HEK293 (cell line): ENCODE measurements at regions not wholly inside any gene's neighbourhood (a gene's known extent, or its start where the extent isn't known, plus 50 kb on each side); places are given as distances from the start of the nearest gene placed in this dataset.

Experiments
- CTCF ChIA-PET: fragments of 350-600 bp; formaldehyde crosslinking; extraction: SDS; loops from one replicate; lab custom pipeline; 2021; ENCODE audit warnings: antibody characterized with exemption; lab: Yijun Ruan, JAX
- POLR2A ChIA-PET: fragments of 300-600 bp; formaldehyde crosslinking; extraction: SDS; loops from one replicate; lab custom pipeline; 2020; ENCODE audit warnings: antibody characterized with exemption, inconsistent platforms; lab: Yijun Ruan, JAX
- H3K27ac ChIP-seq: fragments of 200-500 bp; sonication (Bioruptor generic); 2 replicates; pipeline ENCODE4 v1.5.1; 2014; ENCODE audit warnings: low read depth, low read length, control low read depth, inconsistent platforms; ENCODE audit errors: extremely low read depth
- H3K36me3 ChIP-seq, 2 experiments: fragments of 200-500 bp in 1 of 2; sonication (Bioruptor generic) in 1 of 2; 1 replicate in 1 of 2; 2 replicates in 1 of 2; pipeline ENCODE4 v1.5.1; 2014 to 2017; ENCODE audit warnings: inconsistent platforms in 2 of 2, low read length in 2 of 2; ENCODE audit not compliant: control insufficient read depth in 2 of 2, insufficient read depth in 1 of 2
- H3K4me1 ChIP-seq: fragments of 200-500 bp; sonication (Bioruptor generic); 2 replicates; pipeline ENCODE4 v1.5.1; 2014; ENCODE audit warnings: mild to moderate bottlenecking, low read length, inconsistent platforms; ENCODE audit not compliant: control insufficient read depth, insufficient read depth
- H3K4me3 ChIP-seq: 2 replicates; pipeline ENCODE4 v1.5.1; 2011; ENCODE audit warnings: low read depth, mild to moderate bottlenecking, control low read depth, low read length, moderate library complexity
- H3K9me3 ChIP-seq: fragments of 200-500 bp; sonication (Bioruptor generic); 2 replicates; pipeline ENCODE4 v1.5.1; 2014; ENCODE audit warnings: low read depth, low read length, inconsistent platforms; ENCODE audit not compliant: control insufficient read depth, insufficient read depth
- BCL11A ChIP-seq: fragments of 450-650 bp; formaldehyde crosslinking; IDR thresholded peaks from 2 replicates; pipeline ENCODE4 v1.5.1; 2016; ENCODE audit warnings: low read depth, missing biosample characterization, missing genetic modification characterization
- EGR2 ChIP-seq: fragments of 450-650 bp; formaldehyde crosslinking; IDR thresholded peaks from 2 replicates; pipeline ENCODE4 v1.5.1; 2016; ENCODE audit warnings: low read depth, missing biosample characterization, missing genetic modification characterization
- OVOL3 ChIP-seq: fragments of 450-650 bp; formaldehyde crosslinking; IDR thresholded peaks from 2 replicates; pipeline ENCODE4 v1.5.1; 2016; ENCODE audit warnings: missing biosample characterization, missing genetic modification characterization
- PATZ1 ChIP-seq: fragments of 450-650 bp; formaldehyde crosslinking; IDR thresholded peaks from 2 replicates; pipeline ENCODE4 v1.5.1; 2016; ENCODE audit warnings: missing biosample characterization, missing genetic modification characterization
- REPIN1 ChIP-seq: fragments of 450-650 bp; formaldehyde crosslinking; IDR thresholded peaks from 2 replicates; pipeline ENCODE4 v1.5.1; 2017; ENCODE audit warnings: missing biosample characterization, missing genetic modification characterization, low read depth
- TCF7L2 ChIP-seq: IDR thresholded peaks from 2 replicates; pipeline ENCODE4 v1.6.1; 2011; ENCODE audit warnings: low read depth, mild to moderate bottlenecking, inconsistent platforms, low read length, moderate library complexity, borderline replicate concordance
- YY1 ChIP-seq: fragments of 450-650 bp; formaldehyde crosslinking; IDR thresholded peaks from 2 replicates; pipeline ENCODE4 v1.5.1; 2018; ENCODE audit warnings: missing biosample characterization, missing genetic modification characterization
- ZBTB20 ChIP-seq: fragments of 450-650 bp; formaldehyde crosslinking; IDR thresholded peaks from 2 replicates; pipeline ENCODE4 v1.5.1; 2016; ENCODE audit warnings: missing biosample characterization, missing genetic modification characterization
- ZFP37 ChIP-seq: fragments of 450-650 bp; formaldehyde crosslinking; IDR thresholded peaks from 2 replicates; pipeline ENCODE4 v1.5.1; 2016; ENCODE audit warnings: missing biosample characterization, missing genetic modification characterization
- ZNF18 ChIP-seq: fragments of 450-650 bp; formaldehyde crosslinking; IDR thresholded peaks from 2 replicates; pipeline ENCODE4 v1.5.1; 2016; ENCODE audit warnings: missing biosample characterization, missing genetic modification characterization
- ZNF2 ChIP-seq: fragments of 450-650 bp; formaldehyde crosslinking; IDR thresholded peaks from 2 replicates; pipeline ENCODE4 v1.5.1; 2016; ENCODE audit warnings: missing biosample characterization, missing genetic modification characterization
- ZNF23 ChIP-seq: fragments of 450-650 bp; formaldehyde crosslinking; IDR thresholded peaks from 2 replicates; pipeline ENCODE4 v1.5.1; 2016; ENCODE audit warnings: missing biosample characterization, missing genetic modification characterization, borderline replicate concordance
- ZNF24 ChIP-seq: fragments of 450-650 bp; formaldehyde crosslinking; IDR thresholded peaks from 2 replicates; pipeline ENCODE4 v1.5.1; 2016; ENCODE audit warnings: missing biosample characterization, missing genetic modification characterization
- ZNF266 ChIP-seq: fragments of 450-650 bp; formaldehyde crosslinking; IDR thresholded peaks from 2 replicates; pipeline ENCODE4 v1.5.1; 2016; ENCODE audit warnings: missing biosample characterization, missing genetic modification characterization, low read depth
- ZNF311 ChIP-seq: fragments of 450-650 bp; formaldehyde crosslinking; IDR thresholded peaks from 2 replicates; pipeline ENCODE4 v1.5.1; 2017; ENCODE audit warnings: missing biosample characterization, missing genetic modification characterization, borderline replicate concordance
- ZNF354C ChIP-seq: fragments of 450-650 bp; formaldehyde crosslinking; IDR thresholded peaks from 2 replicates; pipeline ENCODE4 v1.5.1; 2016; ENCODE audit warnings: missing biosample characterization, missing genetic modification characterization, low read depth, borderline replicate concordance
- ZNF404 ChIP-seq: fragments of 450-650 bp; formaldehyde crosslinking; IDR thresholded peaks from 2 replicates; pipeline ENCODE4 v1.5.1; 2017; ENCODE audit warnings: missing biosample characterization, missing genetic modification characterization
- ZNF488 ChIP-seq: fragments of 450-650 bp; formaldehyde crosslinking; IDR thresholded peaks from 2 replicates; pipeline ENCODE4 v1.5.1; 2016; ENCODE audit warnings: missing biosample characterization, missing genetic modification characterization
- ZNF549 ChIP-seq: fragments of 450-650 bp; IDR thresholded peaks from 2 replicates; pipeline ENCODE4 v1.5.1; 2018; ENCODE audit warnings: missing biosample characterization, missing genetic modification characterization, mild to moderate bottlenecking, inconsistent platforms, moderate library complexity
- ZNF585B ChIP-seq: fragments of 450-650 bp; formaldehyde crosslinking; IDR thresholded peaks from 2 replicates; pipeline ENCODE4 v1.5.1; 2016; ENCODE audit warnings: missing biosample characterization, missing genetic modification characterization
- ZNF624 ChIP-seq: fragments of 450-650 bp; formaldehyde crosslinking; IDR thresholded peaks from 2 replicates; pipeline ENCODE4 v1.5.1; 2017; ENCODE audit warnings: missing biosample characterization, missing genetic modification characterization
- ZNF645 ChIP-seq: fragments of 450-650 bp; formaldehyde crosslinking; IDR thresholded peaks from 2 replicates; pipeline ENCODE4; 2016; ENCODE audit warnings: missing biosample characterization, missing genetic modification characterization
- ZNF664 ChIP-seq: fragments of 450-650 bp; formaldehyde crosslinking; IDR thresholded peaks from 2 replicates; pipeline ENCODE4 v1.5.1; 2016; ENCODE audit warnings: missing biosample characterization, missing genetic modification characterization
- ZNF677 ChIP-seq: fragments of 450-650 bp; IDR thresholded peaks from 2 replicates; pipeline ENCODE4 v1.5.0; 2018; ENCODE audit warnings: missing biosample characterization, mild to moderate bottlenecking, missing genetic modification characterization, moderate library complexity
- ZNF692 ChIP-seq: fragments of 450-650 bp; formaldehyde crosslinking; IDR thresholded peaks from 2 replicates; pipeline ENCODE4 v1.5.1; 2016; ENCODE audit warnings: missing biosample characterization, missing genetic modification characterization
- ZNF76 ChIP-seq: fragments of 450-650 bp; formaldehyde crosslinking; IDR thresholded peaks from 2 replicates; pipeline ENCODE4; 2016; ENCODE audit warnings: low read depth, missing biosample characterization, missing genetic modification characterization, borderline replicate concordance
- ZNF776 ChIP-seq: fragments of 450-650 bp; formaldehyde crosslinking; IDR thresholded peaks from 2 replicates; pipeline ENCODE4 v1.5.0; 2017; ENCODE audit warnings: missing biosample characterization, missing genetic modification characterization, borderline replicate concordance
- ZSCAN30 ChIP-seq: fragments of 450-650 bp; IDR thresholded peaks from 2 replicates; pipeline ENCODE4 v1.5.1; 2018; ENCODE audit warnings: missing biosample characterization, mild to moderate bottlenecking, missing genetic modification characterization, moderate library complexity

- Histone ChIP-seq H3K9me3 (no peaks in the 10 kb centered on the region), H3K4me1 (no peaks in the 10 kb centered on the region)
- ChIA-PET POLR2A (no interaction called here), CTCF (no interaction called here)
- TF ChIP-seq ZSCAN30 (tag by site-specific recombination) (no peak), ZFP37 (no peak), EGR2 (tag by site-specific recombination) (no peak), ZNF24 (tag by site-specific recombination) (no peak), ZNF404 (tag by site-specific recombination) (no peak), BCL11A (tag by site-specific recombination) (no peak), OVOL3 (tag by site-specific recombination) (no peak), ZNF776 (tag by site-specific recombination) (no peak)
- TF ChIP-seq, all 188 proteins: peak for 0
- Histone ChIP-seq H3K36me3 (no peaks in the 10 kb centered on the region), H3K4me3 (no peak overlapping the region), H3K27ac (no peak overlapping the region)
Observed at GRCh38 chr19:8935460-8935859, 74.7 kb downstream of the MUC16 start.

- TF ChIP-seq ZNF677 (tag by site-specific recombination) = no peak
- no peak for TF ChIP-seq ZNF645 (tag by site-specific recombination)
- TF ChIP-seq ZNF23 (tag by site-specific recombination) = no peak
- no peak for TF ChIP-seq ZBTB20 (tag by site-specific recombination)
- no peak for TF ChIP-seq ZNF664 (tag by site-specific recombination)
- TF ChIP-seq ZNF266 (tag by site-specific recombination) = no peak
- no peak for TF ChIP-seq ZNF692
- no peak for TF ChIP-seq ZNF2
- TF ChIP-seq TCF7L2 = no peak
- TF ChIP-seq ZNF585B (tag by site-specific recombination) = no peak
- no peak for TF ChIP-seq ZNF354C (tag by site-specific recombination)
- no peak for TF ChIP-seq YY1 (tag by site-specific recombination)
- no peak for TF ChIP-seq ZNF549
- TF ChIP-seq REPIN1 = no peak
- no peak for TF ChIP-seq ZNF311 (tag by site-specific recombination)
- no peak for TF ChIP-seq ZNF76 (tag by site-specific recombination)
- TF ChIP-seq PATZ1 = no peak
- TF ChIP-seq ZNF488 (tag by site-specific recombination) = no peak
- TF ChIP-seq ZNF18 (tag by site-specific recombination) = no peak
- no peak for TF ChIP-seq ZNF624
- H3K9me3 ChIP-seq = no peaks in the 10 kb centered on the region
- H3K4me3 ChIP-seq = no peak overlapping the region
- H3K36me3 ChIP-seq = no peaks in the 10 kb centered on the region
- no peaks in the 10 kb centered on the region for H3K4me1 ChIP-seq
- no peak overlapping the region for H3K27ac ChIP-seq
- ChIA-PET CTCF (no interaction called here), POLR2A (no interaction called here)
Observed at GRCh38 chr19:8938576-8938975, 71.6 kb downstream of the MUC16 start.
